ENCODE measurements at regions not wholly inside any gene's neighbourhood (a gene's known extent, or its start where the extent isn't known, plus 50 kb on each side); places are given as distances from the start of the nearest gene placed in this dataset.

- H3K4me1 ChIP-seq (replicated peaks; ENCODE audit: insufficient read depth): no peaks in the 10 kb centered on the region
- H3K9me2 ChIP-seq (ENCODE audit: insufficient read depth): no peaks in the 10 kb centered on the region
- no peak overlapping the region for H3K4me3 ChIP-seq
- H3K79me2 ChIP-seq (ENCODE audit: low read depth): no peaks in the 10 kb centered on the region
- H3K36me3 ChIP-seq (ENCODE audit: low read depth): no peaks in the 10 kb centered on the region
- H4K20me1 ChIP-seq (ENCODE audit: insufficient read depth): no peaks in the 10 kb centered on the region
- H3K4me2 ChIP-seq: no peak overlapping the region
- TF ChIP-seq CTCF (conservative IDR thresholded peaks at IDR 0.05): no peak
- no peak for TF ChIP-seq EZH2 (IDR thresholded peaks at IDR 0.05; ENCODE audit: low read depth)
- H3F3A ChIP-seq (ENCODE audit: insufficient read depth, low read depth): no peaks in the 10 kb centered on the region
- CTCF ChIA-PET: no interaction called here
- POLR2A ChIA-PET (ENCODE audit: unreplicated experiment): interaction anchor here (0.7 kb wide), 1 partner anchor 230 kb away, joined by 3 read pairs; no protein-coding TSS in a partner anchor
- no TSS peak for BruUV-seq (replicated peaks)
- no peak overlapping the region for H3K27ac ChIP-seq
- DNase-seq: no peak
- intact Hi-C loops (cut with micrococcal nuclease; ENCODE audit: unreplicated experiment): no loop called here
- no peaks in the 10 kb centered on the region for H3K27me3 ChIP-seq (ENCODE audit: insufficient read depth, low read depth)
- H3K9me3 ChIP-seq (ENCODE audit: insufficient read depth, low read depth): no peaks in the 10 kb centered on the region
- H2AFZ ChIP-seq: no peak overlapping the region
Measured at GRCh38 chr1:222979561-222979960, 163.5 kb downstream of the TLR5 start.

GRCh38 chr1:222987674-222988076 lies 155.4 kb downstream of the TLR5 start:
- Histone ChIP-seq H3K79me2 (ENCODE audit: low read depth) (no peaks in the 10 kb centered on the region), H3K27ac (no peak overlapping the region), H3K4me2 (no peak overlapping the region), H3K4me1 (replicated peaks; ENCODE audit: insufficient read depth) (no peaks in the 10 kb centered on the region), H3K9me2 (ENCODE audit: insufficient read depth) (no peaks in the 10 kb centered on the region), H3F3A (ENCODE audit: insufficient read depth, low read depth) (peaks cover 6% of the 10 kb centered on the region; the same call in 1 of the 2 replicates), H4K20me1 (ENCODE audit: insufficient read depth) (no peaks in the 10 kb centered on the region), H3K9me3 (ENCODE audit: insufficient read depth, low read depth) (no peaks in the 10 kb centered on the region), H2AFZ (no peak overlapping the region), H3K36me3 (ENCODE audit: low read depth) (no peaks in the 10 kb centered on the region), H3K27me3 (ENCODE audit: insufficient read depth, low read depth) (no peaks in the 10 kb centered on the region), H3K4me3 (no peak overlapping the region)
- DNase-seq: no peak
- ChIA-PET CTCF (no interaction called here), POLR2A (ENCODE audit: unreplicated experiment) (no interaction called here)
- intact Hi-C loops (cut with micrococcal nuclease; ENCODE audit: unreplicated experiment): no loop called here
- TF ChIP-seq EZH2 (IDR thresholded peaks at IDR 0.05; ENCODE audit: low read depth): no peak
- no peak for TF ChIP-seq CTCF (conservative IDR thresholded peaks at IDR 0.05)
- BruUV-seq (replicated peaks): no TSS peak

GRCh38 chr1:222989443-222989842 lies 153.6 kb downstream of the TLR5 start:
- peaks cover 15% of the 10 kb centered on the region for H3K4me1 ChIP-seq (replicated peaks; ENCODE audit: insufficient read depth)
- no peak for TF ChIP-seq CTCF (conservative IDR thresholded peaks at IDR 0.05)
- TF ChIP-seq EZH2 (IDR thresholded peaks at IDR 0.05; ENCODE audit: low read depth): no peak
- H3K36me3 ChIP-seq (ENCODE audit: low read depth): no peaks in the 10 kb centered on the region
- no TSS peak for BruUV-seq (replicated peaks)
- no peaks in the 10 kb centered on the region for H3K9me3 ChIP-seq (ENCODE audit: insufficient read depth, low read depth)
- H3F3A ChIP-seq (ENCODE audit: insufficient read depth, low read depth): peaks cover 12% of the 10 kb centered on the region; the same call in 1 of the 2 replicates
- no peak overlapping the region for H3K27ac ChIP-seq
- intact Hi-C loops (cut with micrococcal nuclease; ENCODE audit: unreplicated experiment): no loop called here
- H3K27me3 ChIP-seq (ENCODE audit: insufficient read depth, low read depth): no peaks in the 10 kb centered on the region
- POLR2A ChIA-PET (ENCODE audit: unreplicated experiment): no interaction called here
- H4K20me1 ChIP-seq (ENCODE audit: insufficient read depth): no peaks in the 10 kb centered on the region
- H3K79me2 ChIP-seq (ENCODE audit: low read depth): no peaks in the 10 kb centered on the region
- no peak for DNase-seq
- H3K4me2 ChIP-seq: no peak overlapping the region
- CTCF ChIA-PET: no interaction called here
- H2AFZ ChIP-seq: no peak overlapping the region
- H3K4me3 ChIP-seq: no peak overlapping the region
- no peaks in the 10 kb centered on the region for H3K9me2 ChIP-seq (ENCODE audit: insufficient read depth)

All from PC-9 (cell line).